ENCODE measurements at regions not wholly inside any gene's neighbourhood (a gene's known extent, or its start where the extent isn't known, plus 50 kb on each side); places are given as distances from the start of the nearest gene placed in this dataset.

- TF ChIP-seq CTCF (IDR thresholded peaks at IDR 0.05; ENCODE audit: low read depth, low read length) = no peak
- no peak for DNase-seq (ENCODE audit: extremely low read depth, low read depth)
These were observed 184.0 kb upstream of the ADAMTS9 start for GRCh38 chr3:64871834-64872249.

GRCh38 chr3:64870876-64871646 is 183.3 kb upstream of the ADAMTS9 start:
- no peak for TF ChIP-seq CTCF (IDR thresholded peaks at IDR 0.05; ENCODE audit: low read depth, low read length)

GRCh38 chr3:64867224-64867623 is 179.4 kb upstream of the ADAMTS9 start:
- no peak for TF ChIP-seq CTCF (IDR thresholded peaks at IDR 0.05; ENCODE audit: low read depth, low read length)

More at GRCh38 chr3:64870876-64871646, 183.3 kb upstream of the ADAMTS9 start:
- DNase-seq (ENCODE audit: extremely low read depth, low read depth) = no peak

GRCh38 chr3:64865839-64866570 is 178.2 kb upstream of the ADAMTS9 start:
- no peak for DNase-seq (ENCODE audit: extremely low read depth, low read depth)
- TF ChIP-seq CTCF (IDR thresholded peaks at IDR 0.05; ENCODE audit: low read depth, low read length) = no peak

More at GRCh38 chr3:64867224-64867623, 179.4 kb upstream of the ADAMTS9 start:
- no peak for DNase-seq (ENCODE audit: extremely low read depth, low read depth)

GRCh38 chr3:64863226-64864212 is 175.7 kb upstream of the ADAMTS9 start:
- no peak for DNase-seq (ENCODE audit: extremely low read depth, low read depth)
- TF ChIP-seq CTCF (IDR thresholded peaks at IDR 0.05; ENCODE audit: low read depth, low read length) = no peak

- TF ChIP-seq CTCF (IDR thresholded peaks at IDR 0.05; ENCODE audit: low read depth, low read length) = no peak
These were observed 173.9 kb upstream of the ADAMTS9 start for GRCh38 chr3:64861684-64862083.

More at GRCh38 chr3:64861684-64862083, 173.9 kb upstream of the ADAMTS9 start:
- no peak for DNase-seq (ENCODE audit: extremely low read depth, low read depth)

Data from AG09319 (cell line).